Breast epithelium (tissue), 3 donors: ENCODE measurements at regions not wholly inside any gene's neighbourhood (a gene's known extent, or its start where the extent isn't known, plus 50 kb on each side); places are given as distances from the start of the nearest gene placed in this dataset.

Source experiments
- CTCF ChIP-seq, 3 donors: fragments of 450-650 bp; IDR thresholded peaks; one replicate each; pipeline ENCODE4 v1.5.1; 2016 to 2017; ENCODE audit warnings: antibody characterized with exemption in 3 of 3, mild to moderate bottlenecking in 3 of 3, moderate library complexity in 3 of 3
- POLR2A ChIP-seq: fragments of 450-650 bp; IDR thresholded peaks from one replicate; pipeline ENCODE4 v1.6.1; 2016; ENCODE audit warnings: antibody characterized with exemption, mild to moderate bottlenecking, moderate library complexity
- POLR2AphosphoS5 ChIP-seq, 3 donors: sonication (generic); formaldehyde crosslinking; IDR thresholded peaks; one replicate each; pipeline ENCODE4 v1.6.1; 2017; ENCODE audit warnings: antibody characterized with exemption in 3 of 3

GRCh38 chr2:150792780-150793300, 305.4 kb upstream of the RND3 start:
- TF ChIP-seq CTCF (IDR thresholded peaks at IDR 0.05) (no peak), POLR2A (no peak), POLR2AphosphoS5 (IDR thresholded peaks at IDR 0.05) (no peak)
